Activated naive CD4-positive, alpha-beta T cell (primary cell): ENCODE measurements at regions not wholly inside any gene's neighbourhood (a gene's known extent, or its start where the extent isn't known, plus 50 kb on each side); places are given as distances from the start of the nearest gene placed in this dataset.

ENCODE experiments used
- DNase-seq, 4 experiments: peaks; one replicate each; lab custom pipeline; 2025; lab: John Stamatoyannopoulos, UW

- no peak for DNase-seq
Observed at GRCh38 chr1:36687312-36687711, 204.6 kb upstream of the CSF3R start.

DNA sequence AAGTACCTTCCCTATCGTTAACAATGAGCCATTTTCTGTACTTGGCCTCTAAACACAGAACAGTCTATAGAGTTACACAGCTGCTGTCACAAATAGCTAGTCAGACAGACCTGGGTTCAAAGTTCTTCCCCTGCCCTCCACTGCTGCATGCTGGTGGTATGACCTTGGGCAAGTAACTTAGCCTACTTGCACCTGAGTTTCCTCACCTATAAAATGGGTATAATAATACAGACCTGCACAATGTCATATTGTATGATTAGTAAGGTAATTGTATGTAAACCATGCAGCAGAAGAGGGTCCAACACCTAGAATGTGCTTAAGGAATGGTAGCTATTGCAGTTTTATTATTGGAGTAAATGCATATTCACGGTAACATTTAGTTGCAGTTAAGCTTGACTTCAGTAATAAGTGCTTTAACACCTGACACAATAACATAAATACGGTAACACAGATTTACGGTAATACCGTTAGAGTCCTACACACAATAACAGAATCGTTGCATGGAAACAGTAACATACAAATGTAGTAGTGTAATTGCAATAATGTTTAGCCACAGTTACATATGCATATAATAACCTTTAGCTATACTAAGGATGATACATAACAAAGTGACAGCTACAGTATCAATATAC, 193.3 kb upstream of the CSF3R start:
- no peak for DNase-seq

DNA sequence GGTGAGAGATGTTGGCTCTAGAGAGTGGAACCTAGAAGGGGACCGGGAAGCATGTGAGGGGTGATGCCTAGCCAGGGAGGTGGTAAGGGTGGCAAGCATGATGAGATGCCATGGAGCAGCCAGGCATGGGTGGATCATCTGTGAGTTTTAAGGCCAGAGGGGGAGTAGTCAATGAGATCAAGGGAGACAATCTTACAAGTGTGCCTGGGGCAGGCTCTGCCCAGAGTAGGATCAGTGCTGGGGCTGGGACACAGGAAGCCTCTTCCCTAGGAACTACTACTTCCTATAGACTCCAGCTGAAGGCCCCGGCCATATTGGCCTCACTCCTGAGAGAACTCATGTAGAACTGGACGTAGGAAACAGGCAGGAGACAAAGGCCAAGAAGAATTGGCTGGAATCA, 192.4 kb upstream of the CSF3R start:
- no peak for DNase-seq

DNA sequence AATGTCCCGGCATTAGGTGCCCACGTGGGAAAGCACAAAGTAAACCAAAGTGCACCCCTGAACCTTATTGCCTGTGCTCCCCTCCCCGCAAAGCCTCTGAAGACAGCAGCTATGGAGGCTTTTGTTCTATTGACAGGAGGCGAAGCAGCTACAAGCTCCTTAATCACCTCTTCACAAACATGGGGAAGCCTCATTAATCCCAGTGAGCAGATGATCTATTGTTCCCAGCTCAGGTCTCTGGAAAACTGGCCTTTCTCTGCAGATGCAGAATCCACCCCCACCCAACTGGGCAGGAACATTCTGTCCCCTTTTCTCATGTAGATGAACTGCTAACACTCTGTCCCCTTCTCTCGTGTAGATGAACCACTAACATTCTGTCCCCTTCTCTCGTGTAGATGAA, 190.5 kb upstream of the CSF3R start:
- no peak for DNase-seq

DNA sequence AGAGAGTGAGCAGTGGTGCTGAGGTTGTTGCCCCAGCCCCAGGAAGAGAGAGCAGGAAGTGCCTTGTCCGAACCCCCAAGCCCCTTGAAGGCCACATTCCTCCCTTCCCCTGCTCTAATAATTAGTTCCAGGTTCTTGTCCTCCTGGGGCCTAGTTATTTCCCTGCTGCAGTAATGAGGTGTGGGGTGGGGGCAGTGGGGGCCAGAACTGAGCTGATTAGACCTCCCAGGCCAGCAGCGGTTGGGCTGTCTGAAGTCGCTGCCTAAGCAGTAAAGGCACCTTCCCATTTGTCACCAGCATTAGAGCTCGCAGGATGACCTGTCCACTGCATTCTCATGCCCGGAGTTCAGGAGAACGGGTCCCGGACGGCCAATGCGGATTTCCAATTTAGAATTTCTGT, 186.5 kb upstream of the CSF3R start:
- no peak for DNase-seq

DNA sequence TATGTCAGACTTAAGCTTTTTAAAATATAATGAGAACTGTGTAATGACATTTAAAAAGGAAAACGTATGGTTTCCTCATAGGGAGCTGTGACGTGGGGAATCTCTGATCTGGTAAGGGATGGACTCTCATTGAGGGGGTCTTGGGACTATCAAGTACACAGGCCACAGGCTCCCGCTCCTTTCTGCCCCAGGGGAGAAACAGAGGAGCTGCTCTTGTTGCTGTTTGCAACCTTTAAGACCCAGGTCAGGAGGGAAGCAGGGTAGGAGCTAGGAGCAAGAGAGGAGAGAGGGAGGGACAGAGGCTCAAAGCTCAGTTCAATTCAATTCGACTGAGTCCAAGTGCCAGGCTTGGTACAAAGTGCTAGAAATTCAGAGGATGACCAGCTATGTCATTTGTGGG, 185.1 kb upstream of the CSF3R start:
- DNase-seq = no peak

DNA sequence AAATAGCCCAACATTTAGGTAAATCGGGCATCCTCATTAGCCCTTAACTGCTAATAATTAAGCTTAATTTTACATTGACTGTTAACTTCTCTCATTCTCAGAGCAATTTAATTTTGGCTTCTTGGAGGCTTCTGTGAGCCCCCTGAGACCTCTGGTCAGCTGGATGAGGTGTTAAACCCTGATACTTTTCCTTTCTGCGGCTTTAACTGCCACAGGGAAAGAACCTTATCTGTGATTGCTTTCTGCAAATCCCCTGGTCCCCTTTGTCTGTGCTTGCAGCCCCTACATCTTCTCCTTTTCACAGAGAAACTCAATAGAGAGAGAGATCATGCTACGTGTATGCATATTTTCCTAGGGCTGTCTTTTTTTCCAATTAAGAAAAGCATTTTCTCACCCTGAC, 184.5 kb upstream of the CSF3R start:
- DNase-seq = no peak

DNA sequence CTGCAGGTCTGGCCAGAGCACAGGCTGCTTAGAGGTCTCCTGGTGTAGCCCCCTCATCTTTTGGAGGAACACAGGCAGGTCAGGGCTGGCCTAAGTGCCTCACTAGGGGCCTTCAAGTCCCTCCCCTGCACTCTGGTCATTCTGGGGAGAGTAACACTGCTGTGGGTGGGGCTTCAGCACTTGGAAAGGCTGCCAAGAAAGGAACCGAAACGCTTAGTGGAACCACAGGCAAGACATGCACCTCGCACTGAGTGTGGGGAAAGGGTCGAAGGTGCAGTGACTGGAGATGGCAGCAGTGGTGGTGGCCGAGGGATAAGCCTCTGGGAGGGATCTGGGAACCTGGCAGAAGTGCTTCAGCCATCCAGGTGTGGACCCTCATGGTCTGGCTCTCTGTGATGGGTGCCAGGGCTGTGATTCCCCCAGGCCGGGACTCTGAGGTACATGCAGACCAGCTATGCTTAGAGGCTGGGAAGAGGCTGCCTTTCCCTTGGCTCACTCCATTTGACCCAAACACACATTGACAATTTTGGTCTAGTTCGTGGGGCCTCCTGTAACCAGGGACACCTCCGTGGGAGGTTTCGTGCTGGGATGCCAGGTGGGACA, 182.9 kb upstream of the CSF3R start:
- DNase-seq = no peak

GRCh38 chr1:36664571-36665287, 182.0 kb upstream of the CSF3R start:
- DNase-seq = no peak

DNA sequence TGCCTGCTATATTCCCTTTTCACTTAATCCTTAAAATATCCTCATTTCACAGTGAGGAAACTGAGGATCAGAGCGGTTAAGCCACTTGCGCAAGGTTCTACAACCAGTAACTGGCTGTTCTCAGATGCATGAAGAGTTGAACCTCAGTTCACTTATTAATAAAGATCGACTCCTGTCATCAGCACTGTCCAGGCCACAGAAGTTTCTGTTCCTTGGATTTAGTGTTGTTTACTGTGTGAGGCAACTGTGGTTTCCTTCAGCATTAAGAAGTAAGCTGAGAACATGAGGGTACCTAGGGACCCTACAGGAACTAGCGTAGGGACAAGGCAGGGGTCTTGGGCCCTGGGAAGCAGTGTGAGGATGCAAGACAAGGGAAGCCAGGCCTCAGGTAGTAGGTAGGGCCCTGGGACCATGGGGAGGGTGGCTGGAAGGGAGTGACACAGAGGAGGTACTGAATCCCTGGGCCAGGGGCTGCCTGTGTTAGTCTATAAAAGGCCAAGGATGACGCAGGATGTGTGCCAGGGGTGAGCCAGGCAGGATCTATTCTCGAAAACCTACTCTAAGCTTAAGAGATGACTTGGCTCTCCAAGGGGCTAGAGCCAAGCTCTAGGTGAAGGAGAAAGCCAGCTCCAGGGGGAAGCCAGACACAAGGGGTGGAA, 181.2 kb upstream of the CSF3R start:
- no peak for DNase-seq

GRCh38 chr1:36658838-36659237, 176.1 kb upstream of the CSF3R start:
- no peak for DNase-seq

DNA sequence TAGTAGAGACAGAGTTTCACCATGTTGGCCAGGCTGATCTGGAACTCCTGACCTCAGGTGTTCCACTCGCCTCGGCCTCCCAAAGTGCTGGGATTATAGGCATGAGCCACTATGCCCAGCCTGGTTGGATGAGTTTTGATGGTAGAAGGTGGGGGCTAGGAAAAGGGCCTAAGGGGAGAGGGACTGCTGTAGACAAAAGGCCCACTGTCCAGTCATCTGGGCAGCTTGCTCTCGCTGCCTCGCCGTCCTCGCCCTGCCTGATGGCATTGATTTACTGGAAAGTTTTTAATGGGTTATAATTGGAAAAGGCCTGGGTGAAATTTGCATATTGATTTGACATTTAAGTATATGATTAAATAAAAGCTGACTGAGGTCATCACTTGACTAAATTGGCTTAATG, 175.1 kb upstream of the CSF3R start:
- no peak for DNase-seq

GRCh38 chr1:36656838-36657237, 174.1 kb upstream of the CSF3R start:
- no peak for DNase-seq

DNA sequence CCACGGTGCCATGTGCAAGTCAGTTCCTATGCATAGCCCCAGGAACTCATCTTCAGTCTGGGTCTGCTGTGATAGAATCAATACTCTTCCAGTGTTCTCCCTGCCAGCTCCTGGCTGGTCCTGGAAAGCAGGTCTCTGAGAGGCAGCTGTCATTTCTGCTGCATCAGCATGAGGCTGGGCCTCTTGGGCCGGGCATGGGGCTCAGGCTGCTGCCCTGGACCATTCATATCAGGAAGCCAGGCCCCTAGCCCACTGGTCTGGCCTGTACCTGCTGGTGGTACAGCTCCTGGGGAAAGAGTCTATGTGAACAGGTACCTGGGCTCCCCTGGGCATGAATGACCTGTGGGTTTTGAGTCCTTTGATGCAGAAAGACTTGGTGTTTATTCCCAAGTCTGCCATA, 173.6 kb upstream of the CSF3R start:
- no peak for DNase-seq

GRCh38 chr1:36654586-36654985, 171.9 kb upstream of the CSF3R start:
- no peak for DNase-seq

DNA sequence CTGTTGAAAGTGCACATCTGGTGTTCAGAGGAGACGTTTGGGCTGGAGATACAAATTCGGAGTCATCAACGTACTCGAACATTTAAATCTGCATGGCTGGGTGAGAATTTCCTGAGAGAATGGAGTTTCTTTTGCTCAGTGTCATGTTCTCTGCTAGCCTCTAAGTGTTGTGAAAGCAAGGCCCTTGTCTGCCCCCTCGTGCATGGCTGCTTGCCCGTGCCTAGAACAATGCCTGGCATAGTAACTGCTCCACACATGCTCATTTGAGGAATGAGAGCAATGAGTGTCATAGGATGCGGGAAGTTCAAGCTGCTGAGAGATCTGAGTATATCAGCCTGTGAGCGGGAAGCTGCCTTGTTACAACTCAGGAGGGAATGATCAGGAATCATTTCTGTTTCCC, 171.1 kb upstream of the CSF3R start:
- no peak for DNase-seq

- no peak for DNase-seq
Observed at GRCh38 chr1:36652586-36652985, 169.9 kb upstream of the CSF3R start.

- DNase-seq = no peak
Observed at GRCh38 chr1:36652011-36652410, 169.3 kb upstream of the CSF3R start.

DNA sequence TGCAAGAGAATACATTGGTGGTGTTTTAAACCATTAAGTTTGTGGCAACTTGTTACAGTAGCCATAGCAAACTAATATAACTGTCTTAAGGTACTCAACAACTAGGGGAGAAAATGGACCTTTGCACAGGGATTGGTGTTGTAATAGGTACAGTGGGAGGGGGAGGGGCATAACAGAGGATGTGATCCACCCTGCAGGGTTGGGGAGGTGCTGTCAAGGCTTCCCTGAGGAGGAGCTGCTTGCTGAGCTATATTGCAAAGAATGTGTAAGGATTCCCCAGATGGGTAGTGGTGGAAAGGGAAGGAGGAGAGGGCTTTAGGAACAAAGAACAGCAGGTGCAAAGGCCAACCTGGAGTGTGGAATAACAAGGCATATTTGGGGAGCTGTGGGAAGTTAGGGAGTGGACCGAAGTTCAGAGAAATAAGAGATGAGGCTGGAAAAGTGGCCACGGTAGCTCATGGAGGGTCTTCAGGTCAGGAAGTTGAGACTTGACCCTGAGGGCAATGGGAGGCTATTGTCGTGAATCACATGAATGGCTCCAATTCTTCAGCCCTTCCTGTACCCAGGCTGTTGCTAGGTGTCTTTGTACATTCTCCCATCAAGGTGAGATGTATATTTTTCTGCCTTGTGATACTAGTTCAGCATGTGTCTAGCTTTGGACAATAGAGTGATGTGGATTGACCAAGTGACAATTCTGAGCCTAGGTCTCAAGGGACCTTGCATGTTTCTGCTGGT, 168.6 kb upstream of the CSF3R start:
- DNase-seq = no peak

- DNase-seq = peak; percentile 6 to 44 (median 31)
Observed at GRCh38 chr1:36650200-36651065, 167.7 kb upstream of the CSF3R start.

- DNase-seq = no peak
Observed at GRCh38 chr1:36645867-36646266, 163.2 kb upstream of the CSF3R start.
